Type B pancreatic cell (in vitro differentiated cells): ENCODE measurements at regions not wholly inside any gene's neighbourhood (a gene's known extent, or its start where the extent isn't known, plus 50 kb on each side); places are given as distances from the start of the nearest gene placed in this dataset.

Experiments
- DNase-seq: peaks from one replicate; pipeline ENCODE4 v3.0.0; 2021; ENCODE audit warnings: mixed read lengths; ENCODE audit not compliant: unreplicated experiment; ENCODE audit errors: extremely low spot score
- H3K27ac Mint-ChIP-seq: 2 replicates; pipeline ENCODE4 v1.8.0; 2021; ENCODE audit warnings: mild to moderate bottlenecking, mixed read lengths
- H3K27me3 Mint-ChIP-seq: 2 replicates; pipeline ENCODE4 v1.8.0; 2021; ENCODE audit warnings: mixed read lengths
- H3K36me3 Mint-ChIP-seq: 2 replicates; pipeline ENCODE4 v1.8.0; 2021; ENCODE audit warnings: mixed read lengths
- H3K4me1 Mint-ChIP-seq: one replicate; pipeline ENCODE4 v1.8.0; 2021; ENCODE audit warnings: mixed read lengths; ENCODE audit not compliant: unreplicated experiment
- H3K4me3 Mint-ChIP-seq: 2 replicates; pipeline ENCODE4 v1.8.0; 2021; ENCODE audit warnings: mild to moderate bottlenecking, mixed read lengths
- H3K9me3 Mint-ChIP-seq: 2 replicates; pipeline ENCODE4 v1.8.0; 2021; ENCODE audit warnings: mixed read lengths
- TF ChIP-seq, protein P1 (sequence below): fragments of 200-600 bp; sonication (generic); conservative IDR thresholded peaks from 2 replicates; pipeline ENCODE4 v1.5.0; 2021; ENCODE audit warnings: antibody characterized with exemption, mild to moderate bottlenecking

DNA sequence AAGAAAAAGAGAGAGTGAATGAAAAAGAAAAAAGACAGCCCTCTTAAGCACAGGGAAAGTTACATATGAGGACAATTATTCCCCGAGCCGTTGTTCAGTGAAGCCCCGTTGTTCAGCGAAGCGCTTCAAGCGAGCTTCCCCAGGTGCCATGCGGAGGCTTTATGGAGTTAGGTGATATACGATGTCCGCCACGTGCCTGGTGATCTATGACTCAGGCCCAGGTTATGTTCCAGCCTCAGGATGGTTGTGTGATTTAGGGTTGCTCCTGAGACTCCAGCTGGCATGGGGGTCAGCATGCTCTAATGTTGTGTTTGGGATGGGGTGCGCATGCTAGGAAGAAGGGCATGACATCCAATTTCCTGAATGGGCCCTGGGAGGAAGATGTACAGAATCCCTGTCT lies 365.6 kb downstream of the CDK5RAP2 start:
- DNase-seq, result no peak
- Mint-ChIP-seq H3K9me3 (no peaks in the 10 kb centered on the region), H3K27ac (no peak overlapping the region), H3K4me3 (no peak overlapping the region), H3K27me3 (peaks cover 19% of the 10 kb centered on the region), H3K4me1 (peaks cover 4% of the 10 kb centered on the region), H3K36me3 (no peaks in the 10 kb centered on the region)
- TF ChIP-seq, protein P1, sequence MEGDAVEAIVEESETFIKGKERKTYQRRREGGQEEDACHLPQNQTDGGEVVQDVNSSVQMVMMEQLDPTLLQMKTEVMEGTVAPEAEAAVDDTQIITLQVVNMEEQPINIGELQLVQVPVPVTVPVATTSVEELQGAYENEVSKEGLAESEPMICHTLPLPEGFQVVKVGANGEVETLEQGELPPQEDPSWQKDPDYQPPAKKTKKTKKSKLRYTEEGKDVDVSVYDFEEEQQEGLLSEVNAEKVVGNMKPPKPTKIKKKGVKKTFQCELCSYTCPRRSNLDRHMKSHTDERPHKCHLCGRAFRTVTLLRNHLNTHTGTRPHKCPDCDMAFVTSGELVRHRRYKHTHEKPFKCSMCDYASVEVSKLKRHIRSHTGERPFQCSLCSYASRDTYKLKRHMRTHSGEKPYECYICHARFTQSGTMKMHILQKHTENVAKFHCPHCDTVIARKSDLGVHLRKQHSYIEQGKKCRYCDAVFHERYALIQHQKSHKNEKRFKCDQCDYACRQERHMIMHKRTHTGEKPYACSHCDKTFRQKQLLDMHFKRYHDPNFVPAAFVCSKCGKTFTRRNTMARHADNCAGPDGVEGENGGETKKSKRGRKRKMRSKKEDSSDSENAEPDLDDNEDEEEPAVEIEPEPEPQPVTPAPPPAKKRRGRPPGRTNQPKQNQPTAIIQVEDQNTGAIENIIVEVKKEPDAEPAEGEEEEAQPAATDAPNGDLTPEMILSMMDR, result no peak

DNA sequence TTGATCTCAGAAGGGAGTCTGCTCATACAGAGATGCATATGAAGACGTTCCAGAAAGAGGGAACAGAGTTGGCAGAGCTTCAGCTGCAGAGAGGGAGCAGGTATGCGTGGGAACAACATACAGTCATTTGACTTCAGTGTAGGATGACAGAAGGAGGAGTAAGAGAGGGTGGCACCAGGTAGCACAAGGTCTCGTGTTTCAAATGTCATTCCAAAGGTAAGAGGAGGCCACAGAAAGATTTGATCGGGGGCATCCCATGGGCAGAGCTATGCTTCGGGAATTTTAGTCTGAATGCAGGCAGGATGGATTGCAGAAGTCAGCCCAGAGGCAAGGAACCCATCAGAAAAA lies 367.1 kb downstream of the CDK5RAP2 start:
- H3K36me3 Mint-ChIP-seq, result no peaks in the 10 kb centered on the region
- H3K9me3 Mint-ChIP-seq, result no peaks in the 10 kb centered on the region
- H3K27me3 Mint-ChIP-seq, result peaks cover 19% of the 10 kb centered on the region
- no peak overlapping the region for H3K27ac Mint-ChIP-seq
- TF ChIP-seq, protein P1, result no peak
- H3K4me3 Mint-ChIP-seq, result no peak overlapping the region
- H3K4me1 Mint-ChIP-seq, result peaks cover 4% of the 10 kb centered on the region
- no peak for DNase-seq

DNA sequence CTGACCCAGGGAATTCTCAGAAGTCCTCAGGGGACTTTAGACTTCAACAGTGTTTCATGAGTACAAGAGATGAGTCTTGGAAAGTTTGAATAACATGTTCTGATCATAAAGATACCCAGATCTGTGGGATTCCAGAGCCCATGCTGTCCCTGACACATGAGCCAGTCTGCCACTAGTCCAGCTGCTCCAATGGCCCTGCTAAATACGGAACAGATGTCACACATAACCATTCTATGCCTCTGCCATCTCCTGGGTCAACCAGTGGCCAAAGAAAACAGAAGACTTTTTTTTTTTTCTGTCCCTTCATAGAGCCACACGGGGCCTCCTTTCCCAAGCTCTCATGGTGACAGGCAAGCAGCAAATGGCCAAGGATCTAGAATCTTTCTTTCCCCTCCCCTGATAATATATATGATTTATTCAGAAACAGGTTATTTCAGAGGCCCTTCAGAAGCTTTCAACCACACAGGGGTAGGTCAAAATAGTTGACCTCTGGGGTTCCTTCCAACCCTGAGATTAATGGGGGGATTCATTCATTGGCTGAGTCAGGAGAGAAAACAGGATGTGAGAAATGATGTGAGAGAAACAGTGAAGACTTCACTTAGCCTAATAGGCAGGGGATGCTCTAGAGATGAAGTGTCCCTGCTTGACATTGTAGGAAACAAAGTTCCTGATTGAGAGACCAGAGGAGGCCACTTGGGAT lies 367.7 kb downstream of the CDK5RAP2 start:
- H3K27ac Mint-ChIP-seq, result no peak overlapping the region
- no peak for DNase-seq
- TF ChIP-seq, protein P1, result no peak
- no peaks in the 10 kb centered on the region for H3K36me3 Mint-ChIP-seq
- H3K9me3 Mint-ChIP-seq, result no peaks in the 10 kb centered on the region
- peaks cover 4% of the 10 kb centered on the region for H3K4me1 Mint-ChIP-seq
- peaks cover 19% of the 10 kb centered on the region for H3K27me3 Mint-ChIP-seq
- no peak overlapping the region for H3K4me3 Mint-ChIP-seq

DNA sequence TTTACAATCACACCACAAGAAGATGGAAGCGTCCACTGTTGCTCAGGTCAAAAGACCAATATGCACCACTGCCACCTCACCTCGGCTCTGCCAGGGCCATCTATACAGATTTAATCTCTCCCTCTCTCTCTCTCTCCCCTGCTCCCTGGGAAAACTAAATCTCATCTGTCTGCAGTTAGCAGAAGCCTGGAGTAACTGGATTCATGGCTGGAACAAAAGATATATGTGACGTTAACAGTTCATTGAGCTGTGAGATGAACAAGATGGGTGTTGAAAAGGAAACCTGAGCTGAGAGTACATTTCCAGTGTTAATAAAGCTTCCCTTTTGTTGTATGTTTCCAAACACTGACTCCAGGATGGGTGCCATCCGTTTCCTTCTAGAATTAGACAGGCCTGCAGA lies 369.7 kb downstream of the CDK5RAP2 start:
- DNase-seq, result no peak
- Mint-ChIP-seq H3K4me3 (no peak overlapping the region), H3K27me3 (peaks cover 16% of the 10 kb centered on the region), H3K4me1 (peaks cover 4% of the 10 kb centered on the region), H3K9me3 (no peaks in the 10 kb centered on the region), H3K27ac (no peak overlapping the region), H3K36me3 (no peaks in the 10 kb centered on the region)
- TF ChIP-seq, protein P1, result no peak

DNA sequence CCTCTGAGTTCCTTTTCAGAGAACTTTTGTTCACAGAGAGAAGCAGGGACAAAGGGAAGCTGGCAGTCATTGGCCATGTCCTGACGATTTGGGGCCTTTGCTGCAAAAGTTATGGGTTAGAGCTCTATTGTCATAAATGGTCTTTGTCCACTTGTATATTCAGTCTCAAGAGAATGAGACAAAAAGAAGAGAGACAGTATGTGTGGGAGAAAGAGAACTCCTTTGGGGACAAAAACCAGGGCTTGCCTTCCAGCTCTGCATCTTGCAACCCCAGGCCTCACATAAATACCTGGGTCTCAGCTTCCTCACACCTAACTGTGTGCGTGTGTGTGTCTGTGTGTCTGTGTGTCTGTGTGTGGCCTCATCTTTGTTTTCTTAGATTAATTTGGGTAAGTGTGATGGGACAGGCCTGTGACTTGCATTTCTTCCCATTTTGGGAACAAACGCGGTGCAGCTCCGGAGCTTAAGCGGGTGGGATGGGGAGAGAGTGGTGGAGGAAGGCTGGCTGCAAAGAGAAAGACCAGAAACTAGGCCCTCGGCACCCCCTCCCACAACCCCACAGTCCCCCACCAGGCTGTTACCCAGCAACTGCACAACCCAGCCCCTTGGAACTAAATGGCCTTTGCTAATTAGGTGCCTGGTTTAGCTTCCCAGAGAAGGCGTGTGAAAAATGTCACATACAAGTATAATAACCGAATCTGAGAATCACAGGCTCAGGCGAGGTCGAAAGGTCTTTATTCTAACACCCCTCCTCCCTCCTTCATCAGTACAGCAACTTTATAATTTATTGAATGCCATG lies 376.9 kb downstream of the CDK5RAP2 start:
- Mint-ChIP-seq H3K27ac (no peak overlapping the region), H3K4me1 (no peaks in the 10 kb centered on the region), H3K36me3 (no peaks in the 10 kb centered on the region), H3K9me3 (no peaks in the 10 kb centered on the region), H3K4me3 (no peak overlapping the region), H3K27me3 (no peaks in the 10 kb centered on the region)
- TF ChIP-seq, protein P1, result no peak
- DNase-seq, result no peak
